ENCODE measurements at regions not wholly inside any gene's neighbourhood (a gene's known extent, or its start where the extent isn't known, plus 50 kb on each side); places are given as distances from the start of the nearest gene placed in this dataset.

- in situ Hi-C loops (cut with MboI; ENCODE audit: low sequenced_read_pairs), result no loop called here
- Histone ChIP-seq H3K27me3 (ENCODE audit: low read depth) (no peaks in the 10 kb centered on the region), H3K36me3 (replicated peaks) (no peaks in the 10 kb centered on the region), H3K4me3 (no peak overlapping the region), H3K9me3 (no peaks in the 10 kb centered on the region), H3K4me1 (no peaks in the 10 kb centered on the region)
- DNase-seq (ENCODE audit: low spot score in 2 of 2), result no peak
Measured at GRCh38 chr13:30121666-30122065, 185.7 kb downstream of the KATNAL1 start.

GRCh38 chr13:30121244-30121643 lies 186.1 kb downstream of the KATNAL1 start:
- in situ Hi-C loops (cut with MboI; ENCODE audit: low sequenced_read_pairs), result no loop called here
- Histone ChIP-seq H3K27me3 (ENCODE audit: low read depth) (no peaks in the 10 kb centered on the region), H3K36me3 (replicated peaks) (no peaks in the 10 kb centered on the region), H3K9me3 (no peaks in the 10 kb centered on the region), H3K4me3 (no peak overlapping the region), H3K4me1 (no peaks in the 10 kb centered on the region)
- DNase-seq (ENCODE audit: low spot score in 2 of 2), result no peak

GRCh38 chr13:30120133-30120822 lies 187.1 kb downstream of the KATNAL1 start:
- Histone ChIP-seq H3K9me3 (no peaks in the 10 kb centered on the region), H3K4me3 (no peak overlapping the region), H3K27me3 (ENCODE audit: low read depth) (no peaks in the 10 kb centered on the region), H3K36me3 (replicated peaks) (no peaks in the 10 kb centered on the region), H3K4me1 (no peaks in the 10 kb centered on the region)
- in situ Hi-C loops (cut with MboI; ENCODE audit: low sequenced_read_pairs), result no loop called here
- DNase-seq (ENCODE audit: low spot score in 2 of 2), result no peak

GRCh38 chr13:30119476-30119875 lies 187.9 kb downstream of the KATNAL1 start:
- no peaks in the 10 kb centered on the region for H3K27me3 ChIP-seq (ENCODE audit: low read depth)
- peaks cover under 1% of the 10 kb centered on the region; the same call in 1 of the 2 replicates for H3K4me1 ChIP-seq
- DNase-seq (ENCODE audit: low spot score in 2 of 2), result peak in 1 of 2 experiments; percentile 22
- H3K36me3 ChIP-seq (replicated peaks), result no peaks in the 10 kb centered on the region
- in situ Hi-C loops (cut with MboI; ENCODE audit: low sequenced_read_pairs), result loop anchor here (10.0 kb wide), 1 partner anchor 615 kb away; no protein-coding TSS in a partner anchor
- H3K9me3 ChIP-seq, result no peaks in the 10 kb centered on the region
- no peak overlapping the region for H3K4me3 ChIP-seq

GRCh38 chr13:30116379-30116778 lies 191.0 kb downstream of the KATNAL1 start:
- Histone ChIP-seq H3K4me3 (no peak overlapping the region), H3K27me3 (ENCODE audit: low read depth) (no peaks in the 10 kb centered on the region), H3K36me3 (replicated peaks) (no peaks in the 10 kb centered on the region), H3K4me1 (peaks cover 12% of the 10 kb centered on the region), H3K9me3 (no peaks in the 10 kb centered on the region)
- DNase-seq (ENCODE audit: low spot score in 2 of 2), result no peak
- in situ Hi-C loops (cut with MboI; ENCODE audit: low sequenced_read_pairs), result loop anchor here (10.0 kb wide), 1 partner anchor 612 kb away; no protein-coding TSS in a partner anchor

- peak overlapping the region; percentile 20; the same call in 1 of the 2 replicates for H3K4me3 ChIP-seq
- in situ Hi-C loops (cut with MboI; ENCODE audit: low sequenced_read_pairs), result loop anchor here (10.0 kb wide), 1 partner anchor 610 kb away; no protein-coding TSS in a partner anchor
Measured at GRCh38 chr13:30115257-30115600, 192.1 kb downstream of the KATNAL1 start.

GRCh38 chr13:30114571-30115256 lies 192.6 kb downstream of the KATNAL1 start:
- Histone ChIP-seq H3K27me3 (ENCODE audit: low read depth) (no peaks in the 10 kb centered on the region), H3K36me3 (replicated peaks) (no peaks in the 10 kb centered on the region), H3K4me1 (peaks cover 20% of the 10 kb centered on the region), H3K4me3 (peak overlapping the region; percentile 20), H3K9me3 (no peaks in the 10 kb centered on the region)
- in situ Hi-C loops (cut with MboI; ENCODE audit: low sequenced_read_pairs), result loop anchor here (5.0 to 10.0 kb wide), 3 partner anchors 267 to 610 kb away; no protein-coding TSS in a partner anchor
- peak; percentile 71 to 95 for DNase-seq (ENCODE audit: low spot score in 2 of 2)

More at GRCh38 chr13:30115257-30115600, 192.1 kb downstream of the KATNAL1 start:
- Histone ChIP-seq H3K36me3 (replicated peaks) (no peaks in the 10 kb centered on the region), H3K27me3 (ENCODE audit: low read depth) (no peaks in the 10 kb centered on the region), H3K9me3 (no peaks in the 10 kb centered on the region), H3K4me1 (peaks cover 15% of the 10 kb centered on the region)
- no peak for DNase-seq (ENCODE audit: low spot score in 2 of 2)

GRCh38 chr13:30113983-30114570 lies 193.3 kb downstream of the KATNAL1 start:
- in situ Hi-C loops (cut with MboI; ENCODE audit: low sequenced_read_pairs), result loop anchor here (5.0 to 10.0 kb wide), 3 partner anchors 267 to 609 kb away; no protein-coding TSS in a partner anchor
- peaks cover 25% of the 10 kb centered on the region for H3K4me1 ChIP-seq
- H3K27me3 ChIP-seq (ENCODE audit: low read depth), result no peaks in the 10 kb centered on the region
- H3K36me3 ChIP-seq (replicated peaks), result no peaks in the 10 kb centered on the region
- H3K9me3 ChIP-seq, result no peaks in the 10 kb centered on the region
- DNase-seq (ENCODE audit: low spot score in 2 of 2), result no peak
- H3K4me3 ChIP-seq, result peak overlapping the region; percentile 20

- H3K36me3 ChIP-seq (replicated peaks), result no peaks in the 10 kb centered on the region
- DNase-seq (ENCODE audit: low spot score in 2 of 2), result no peak
- H3K9me3 ChIP-seq, result no peaks in the 10 kb centered on the region
- H3K4me1 ChIP-seq, result peaks cover 31% of the 10 kb centered on the region
- in situ Hi-C loops (cut with MboI; ENCODE audit: low sequenced_read_pairs), result loop anchor here (5.0 to 10.0 kb wide), 3 partner anchors 266 to 609 kb away; no protein-coding TSS in a partner anchor
- H3K4me3 ChIP-seq, result no peak overlapping the region
- no peaks in the 10 kb centered on the region for H3K27me3 ChIP-seq (ENCODE audit: low read depth)
Measured at GRCh38 chr13:30113551-30113950, 193.8 kb downstream of the KATNAL1 start.

- peak; percentile 86 to 91 for DNase-seq (ENCODE audit: low spot score in 2 of 2)
- Histone ChIP-seq H3K27me3 (ENCODE audit: low read depth) (no peaks in the 10 kb centered on the region), H3K4me1 (peaks cover 33% of the 10 kb centered on the region), H3K36me3 (replicated peaks) (no peaks in the 10 kb centered on the region), H3K9me3 (no peaks in the 10 kb centered on the region), H3K4me3 (no peak overlapping the region)
- in situ Hi-C loops (cut with MboI; ENCODE audit: low sequenced_read_pairs), result loop anchor here (5.0 to 10.0 kb wide), 3 partner anchors 266 to 608 kb away; no protein-coding TSS in a partner anchor
Measured at GRCh38 chr13:30112602-30113435, 194.5 kb downstream of the KATNAL1 start.

GRCh38 chr13:30111810-30112209 lies 195.5 kb downstream of the KATNAL1 start:
- Histone ChIP-seq H3K36me3 (replicated peaks) (no peaks in the 10 kb centered on the region), H3K9me3 (no peaks in the 10 kb centered on the region), H3K4me3 (no peak overlapping the region), H3K4me1 (peaks cover 33% of the 10 kb centered on the region), H3K27me3 (ENCODE audit: low read depth) (no peaks in the 10 kb centered on the region)
- in situ Hi-C loops (cut with MboI; ENCODE audit: low sequenced_read_pairs), result loop anchor here (5.0 to 10.0 kb wide), 3 partner anchors 265 to 607 kb away; no protein-coding TSS in a partner anchor
- peak in 1 of 2 experiments; percentile 42 for DNase-seq (ENCODE audit: low spot score in 2 of 2)

GRCh38 chr13:30110301-30111070 lies 196.9 kb downstream of the KATNAL1 start:
- Histone ChIP-seq H3K4me1 (peaks cover 33% of the 10 kb centered on the region), H3K9me3 (no peaks in the 10 kb centered on the region), H3K36me3 (replicated peaks) (no peaks in the 10 kb centered on the region), H3K4me3 (no peak overlapping the region), H3K27me3 (ENCODE audit: low read depth) (no peaks in the 10 kb centered on the region)
- DNase-seq (ENCODE audit: low spot score in 2 of 2), result no peak
- in situ Hi-C loops (cut with MboI; ENCODE audit: low sequenced_read_pairs), result loop anchor here (5.0 to 10.0 kb wide), 3 partner anchors 263 to 606 kb away; no protein-coding TSS in a partner anchor
